Neural progenitor cell (in vitro differentiated cells): ENCODE measurements at regions not wholly inside any gene's neighbourhood (a gene's known extent, or its start where the extent isn't known, plus 50 kb on each side); places are given as distances from the start of the nearest gene placed in this dataset.

Source experiments
- EZH2 ChIP-seq: fragments of 200-600 bp; sonication (generic); IDR thresholded peaks from 2 replicates; pipeline ENCODE4 v1.6.1; 2017; ENCODE audit warnings: antibody characterized with exemption, mild to moderate bottlenecking, moderate library complexity
- EZH2phosphoT487 ChIP-seq: fragments of 200-600 bp; sonication (generic); IDR thresholded peaks from 2 replicates; pipeline ENCODE4 v1.6.1; 2017; ENCODE audit warnings: antibody characterized with exemption
- TF ChIP-seq, protein P1 (sequence below): fragments of 200-600 bp; sonication (generic); IDR thresholded peaks from 2 replicates; pipeline ENCODE4 v1.5.1; 2017; ENCODE audit warnings: antibody characterized with exemption, mild to moderate bottlenecking

GRCh38 chr18:78562531-78562961 lies 417.1 kb upstream of the SALL3 start:
- TF ChIP-seq, protein P1, sequence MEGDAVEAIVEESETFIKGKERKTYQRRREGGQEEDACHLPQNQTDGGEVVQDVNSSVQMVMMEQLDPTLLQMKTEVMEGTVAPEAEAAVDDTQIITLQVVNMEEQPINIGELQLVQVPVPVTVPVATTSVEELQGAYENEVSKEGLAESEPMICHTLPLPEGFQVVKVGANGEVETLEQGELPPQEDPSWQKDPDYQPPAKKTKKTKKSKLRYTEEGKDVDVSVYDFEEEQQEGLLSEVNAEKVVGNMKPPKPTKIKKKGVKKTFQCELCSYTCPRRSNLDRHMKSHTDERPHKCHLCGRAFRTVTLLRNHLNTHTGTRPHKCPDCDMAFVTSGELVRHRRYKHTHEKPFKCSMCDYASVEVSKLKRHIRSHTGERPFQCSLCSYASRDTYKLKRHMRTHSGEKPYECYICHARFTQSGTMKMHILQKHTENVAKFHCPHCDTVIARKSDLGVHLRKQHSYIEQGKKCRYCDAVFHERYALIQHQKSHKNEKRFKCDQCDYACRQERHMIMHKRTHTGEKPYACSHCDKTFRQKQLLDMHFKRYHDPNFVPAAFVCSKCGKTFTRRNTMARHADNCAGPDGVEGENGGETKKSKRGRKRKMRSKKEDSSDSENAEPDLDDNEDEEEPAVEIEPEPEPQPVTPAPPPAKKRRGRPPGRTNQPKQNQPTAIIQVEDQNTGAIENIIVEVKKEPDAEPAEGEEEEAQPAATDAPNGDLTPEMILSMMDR, result no peak
- TF ChIP-seq EZH2phosphoT487, result no peak
- no peak for TF ChIP-seq EZH2
